LHCN-M2 (cell line): ENCODE measurements at regions not wholly inside any gene's neighbourhood (a gene's known extent, or its start where the extent isn't known, plus 50 kb on each side); places are given as distances from the start of the nearest gene placed in this dataset.
A peak's percentile ranks its signal among the peaks of the same experiment; 100 is the strongest.

Experiments used
- DNase-seq: peaks from one replicate; pipeline ENCODE4 v3.0.0-alpha.2; 2012; ENCODE audit warnings: low read depth

GRCh38 chr3:67288466-67289106, 290.5 kb downstream of the KBTBD8 start:
- DNase-seq = no peak

GRCh38 chr3:67289626-67290025, 291.5 kb downstream of the KBTBD8 start:
- no peak for DNase-seq

GRCh38 chr3:67290438-67290837, 292.3 kb downstream of the KBTBD8 start:
- DNase-seq = no peak

GRCh38 chr3:67291287-67292252, 293.5 kb downstream of the KBTBD8 start:
- DNase-seq = peak; percentile 20

- DNase-seq = peak; percentile 9
Measured at GRCh38 chr3:67292356-67293121, 294.4 kb downstream of the KBTBD8 start.

GRCh38 chr3:67294341-67294740, 296.2 kb downstream of the KBTBD8 start:
- no peak for DNase-seq

GRCh38 chr3:67296039-67296892, 298.2 kb downstream of the KBTBD8 start:
- no peak for DNase-seq

GRCh38 chr3:67297715-67298475, 299.8 kb downstream of the KBTBD8 start:
- no peak for DNase-seq

GRCh38 chr3:67301556-67301955, 303.4 kb downstream of the KBTBD8 start:
- no peak for DNase-seq

- DNase-seq = no peak
Measured at GRCh38 chr3:67302489-67302888, 304.4 kb downstream of the KBTBD8 start.

GRCh38 chr3:67305160-67305559, 307.1 kb downstream of the KBTBD8 start:
- no peak for DNase-seq

GRCh38 chr3:67305922-67306321, 307.8 kb downstream of the KBTBD8 start:
- no peak for DNase-seq

- DNase-seq = no peak
Measured at GRCh38 chr3:67311440-67311839, 313.3 kb downstream of the KBTBD8 start.

- DNase-seq = no peak
Measured at GRCh38 chr3:67312155-67312554, 314.0 kb downstream of the KBTBD8 start.

GRCh38 chr3:67318162-67318561, 320.1 kb downstream of the KBTBD8 start:
- DNase-seq = no peak

GRCh38 chr3:67324554-67324953, 326.4 kb downstream of the KBTBD8 start:
- no peak for DNase-seq
